Ovary (tissue), 3 donors: ENCODE measurements at regions not wholly inside any gene's neighbourhood (a gene's known extent, or its start where the extent isn't known, plus 50 kb on each side); places are given as distances from the start of the nearest gene placed in this dataset.
"Not testable (repeated sequence)": the region's sequence is repeated elsewhere in the genome, so short reads cannot be mapped to it uniquely, and the experiment has no call there.

Source experiments
- CTCF ChIP-seq, 3 donors: fragments of 450-650 bp in 2 of 3; fragments of 200-600 bp in 1 of 3; IDR thresholded peaks; one replicate each; pipeline versions ENCODE4 v1.5.1 to v1.8.0; 2016 to 2022; ENCODE audit warnings: antibody characterized with exemption in 3 of 3, mild to moderate bottlenecking in 1 of 3
- EP300 ChIP-seq: sonication (generic); formaldehyde crosslinking; IDR thresholded peaks from one replicate; pipeline ENCODE4 v1.6.1; 2017; ENCODE audit warnings: antibody characterized with exemption
- POLR2A ChIP-seq: fragments of 450-650 bp; IDR thresholded peaks from one replicate; pipeline ENCODE4 v1.6.1; 2017; ENCODE audit warnings: antibody characterized with exemption, mild to moderate bottlenecking, moderate library complexity
- donor health status: DM: no; HTN: no; CAD: no.

GRCh38 chr14:105707723-105708151, 181.4 kb downstream of the TMEM121 start:
- not testable (repeated sequence) for TF ChIP-seq CTCF (IDR thresholded peaks at IDR 0.05); EP300; POLR2A
